NCI-H2196 treated with DMSO at 0.1 percent for 48 hours (cell line): ENCODE measurements at regions not wholly inside any gene's neighbourhood (a gene's known extent, or its start where the extent isn't known, plus 50 kb on each side); places are given as distances from the start of the nearest gene placed in this dataset.

Experiments
- DNase-seq: peaks from one replicate; lab custom pipeline; 2025; ENCODE audit not compliant: unreplicated experiment; lab: John Stamatoyannopoulos, UW

- no peak for DNase-seq
Measured at GRCh38 chr22:49626361-49627216, 201.1 kb downstream of the BRD1 start.

GRCh38 chr22:49624421-49625177 lies 203.1 kb downstream of the BRD1 start:
- no peak for DNase-seq

GRCh38 chr22:49623715-49624114 lies 204.0 kb downstream of the BRD1 start:
- DNase-seq: no peak

GRCh38 chr22:49623176-49623575 lies 204.5 kb downstream of the BRD1 start:
- DNase-seq: no peak

- no peak for DNase-seq
Measured at GRCh38 chr22:49622241-49623105, 205.2 kb downstream of the BRD1 start.

GRCh38 chr22:49621601-49622210 lies 206.0 kb downstream of the BRD1 start:
- DNase-seq: no peak

GRCh38 chr22:49620666-49621065 lies 207.0 kb downstream of the BRD1 start:
- DNase-seq: no peak

GRCh38 chr22:49620003-49620556 lies 207.6 kb downstream of the BRD1 start:
- DNase-seq: no peak

GRCh38 chr22:49619301-49619700 lies 208.4 kb downstream of the BRD1 start:
- no peak for DNase-seq

- no peak for DNase-seq
Measured at GRCh38 chr22:49618677-49618953, 209.1 kb downstream of the BRD1 start.

- no peak for DNase-seq
Measured at GRCh38 chr22:49617866-49618676, 209.6 kb downstream of the BRD1 start.

GRCh38 chr22:49617264-49617663 lies 210.4 kb downstream of the BRD1 start:
- DNase-seq: no peak

- no peak for DNase-seq
Measured at GRCh38 chr22:49616356-49617231, 211.1 kb downstream of the BRD1 start.

GRCh38 chr22:49614966-49615965 lies 212.4 kb downstream of the BRD1 start:
- no peak for DNase-seq

- DNase-seq: no peak
Measured at GRCh38 chr22:49613511-49614270, 214.0 kb downstream of the BRD1 start.

GRCh38 chr22:49613108-49613507 lies 214.6 kb downstream of the BRD1 start:
- DNase-seq: no peak
